Testis (tissue), 2 donors: ENCODE measurements at regions not wholly inside any gene's neighbourhood (a gene's known extent, or its start where the extent isn't known, plus 50 kb on each side); places are given as distances from the start of the nearest gene placed in this dataset.

Experiments
- POLR2A ChIP-seq: fragments of 450-650 bp; IDR thresholded peaks from one replicate; pipeline ENCODE4 v1.6.1; 2017; ENCODE audit warnings: antibody characterized with exemption, mild to moderate bottlenecking, moderate library complexity
- TF ChIP-seq, protein P1 (sequence below), 3 experiments: fragments of 450-650 bp in 2 of 3; fragments of 200-600 bp in 1 of 3; sonication (generic) in 1 of 3; IDR thresholded peaks; one replicate each; pipeline ENCODE4 v1.5.1; 2016 to 2019; ENCODE audit warnings: antibody characterized with exemption in 3 of 3, mild to moderate bottlenecking in 2 of 3, moderate library complexity in 1 of 3

DNA sequence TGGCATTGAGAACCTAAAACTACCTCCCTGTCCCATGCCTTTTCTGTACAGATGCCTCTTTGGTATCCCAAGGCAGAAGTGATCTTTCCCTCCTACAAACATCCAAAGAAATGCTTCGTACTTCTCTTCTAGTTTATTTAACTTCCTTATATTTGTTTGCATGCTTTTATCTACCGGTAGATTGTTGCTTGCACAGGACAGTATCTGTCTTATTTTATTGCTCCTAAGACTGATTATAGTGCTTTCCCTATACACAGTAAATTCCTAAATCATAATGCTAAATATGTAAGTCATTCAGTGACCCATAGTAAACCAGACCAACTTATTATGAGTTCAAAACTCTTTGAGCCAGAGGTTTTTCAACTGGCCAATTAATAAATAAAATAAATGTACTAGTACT is 156.9 kb downstream of the PRELID2 start:
- TF ChIP-seq, protein P1, sequence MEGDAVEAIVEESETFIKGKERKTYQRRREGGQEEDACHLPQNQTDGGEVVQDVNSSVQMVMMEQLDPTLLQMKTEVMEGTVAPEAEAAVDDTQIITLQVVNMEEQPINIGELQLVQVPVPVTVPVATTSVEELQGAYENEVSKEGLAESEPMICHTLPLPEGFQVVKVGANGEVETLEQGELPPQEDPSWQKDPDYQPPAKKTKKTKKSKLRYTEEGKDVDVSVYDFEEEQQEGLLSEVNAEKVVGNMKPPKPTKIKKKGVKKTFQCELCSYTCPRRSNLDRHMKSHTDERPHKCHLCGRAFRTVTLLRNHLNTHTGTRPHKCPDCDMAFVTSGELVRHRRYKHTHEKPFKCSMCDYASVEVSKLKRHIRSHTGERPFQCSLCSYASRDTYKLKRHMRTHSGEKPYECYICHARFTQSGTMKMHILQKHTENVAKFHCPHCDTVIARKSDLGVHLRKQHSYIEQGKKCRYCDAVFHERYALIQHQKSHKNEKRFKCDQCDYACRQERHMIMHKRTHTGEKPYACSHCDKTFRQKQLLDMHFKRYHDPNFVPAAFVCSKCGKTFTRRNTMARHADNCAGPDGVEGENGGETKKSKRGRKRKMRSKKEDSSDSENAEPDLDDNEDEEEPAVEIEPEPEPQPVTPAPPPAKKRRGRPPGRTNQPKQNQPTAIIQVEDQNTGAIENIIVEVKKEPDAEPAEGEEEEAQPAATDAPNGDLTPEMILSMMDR (IDR thresholded peaks at IDR 0.05), result no peak
- TF ChIP-seq POLR2A, result no peak
